NCI-H146 treated with DMSO at 0.1 percent for 48 hours (cell line): ENCODE measurements at regions not wholly inside any gene's neighbourhood (a gene's known extent, or its start where the extent isn't known, plus 50 kb on each side); places are given as distances from the start of the nearest gene placed in this dataset.

ENCODE experiments used
- DNase-seq: peaks from one replicate; lab custom pipeline; 2025; ENCODE audit not compliant: unreplicated experiment; lab: John Stamatoyannopoulos, UW

GRCh38 chr6:44674226-44675155 lies 287.0 kb downstream of the CDC5L start:
- DNase-seq, result no peak

DNA sequence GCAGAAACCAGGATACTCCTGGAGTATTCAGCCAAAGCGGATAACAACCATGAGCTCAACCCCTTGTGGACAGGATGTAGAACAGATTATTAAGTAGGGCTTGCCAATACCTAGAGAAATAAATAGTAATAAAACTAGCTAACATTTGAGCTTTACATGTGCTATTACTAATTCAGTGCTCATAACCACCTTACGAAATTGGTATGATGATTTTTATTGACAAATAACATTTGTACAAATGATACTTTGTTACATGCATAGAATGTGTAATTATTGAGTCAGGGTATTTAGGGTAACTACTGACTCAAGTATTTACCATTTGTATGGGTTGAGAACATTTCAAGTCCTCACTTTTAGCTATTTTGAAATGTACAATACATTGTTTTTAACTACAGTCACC lies 287.9 kb downstream of the CDC5L start:
- DNase-seq, result no peak

DNA sequence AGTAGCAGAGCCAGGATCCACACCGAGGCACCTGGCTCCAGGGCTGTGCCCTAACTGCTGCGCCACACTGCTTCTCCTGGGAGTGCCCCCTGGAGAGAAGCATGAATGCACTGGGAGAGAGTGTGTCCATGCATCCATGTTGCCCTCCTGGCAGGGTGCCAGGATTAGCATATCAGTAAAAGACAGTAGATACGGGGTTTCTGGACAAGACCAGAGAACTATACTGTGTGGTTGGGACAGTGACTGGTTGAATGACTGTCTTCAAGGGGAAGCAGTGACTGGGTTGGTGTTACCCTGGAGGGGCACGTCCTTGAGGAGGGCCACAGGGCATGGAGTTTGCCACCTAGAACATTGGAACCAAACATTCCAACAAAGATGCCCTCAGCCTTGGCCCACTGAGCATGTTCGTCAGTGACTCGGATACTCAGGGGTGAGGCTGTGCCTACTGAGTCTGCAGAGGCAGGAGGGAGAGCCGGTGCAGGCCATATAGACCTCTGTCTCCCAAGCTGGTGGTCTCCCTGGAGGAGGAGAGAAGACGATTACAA lies 288.8 kb downstream of the CDC5L start:
- no peak for DNase-seq

DNA sequence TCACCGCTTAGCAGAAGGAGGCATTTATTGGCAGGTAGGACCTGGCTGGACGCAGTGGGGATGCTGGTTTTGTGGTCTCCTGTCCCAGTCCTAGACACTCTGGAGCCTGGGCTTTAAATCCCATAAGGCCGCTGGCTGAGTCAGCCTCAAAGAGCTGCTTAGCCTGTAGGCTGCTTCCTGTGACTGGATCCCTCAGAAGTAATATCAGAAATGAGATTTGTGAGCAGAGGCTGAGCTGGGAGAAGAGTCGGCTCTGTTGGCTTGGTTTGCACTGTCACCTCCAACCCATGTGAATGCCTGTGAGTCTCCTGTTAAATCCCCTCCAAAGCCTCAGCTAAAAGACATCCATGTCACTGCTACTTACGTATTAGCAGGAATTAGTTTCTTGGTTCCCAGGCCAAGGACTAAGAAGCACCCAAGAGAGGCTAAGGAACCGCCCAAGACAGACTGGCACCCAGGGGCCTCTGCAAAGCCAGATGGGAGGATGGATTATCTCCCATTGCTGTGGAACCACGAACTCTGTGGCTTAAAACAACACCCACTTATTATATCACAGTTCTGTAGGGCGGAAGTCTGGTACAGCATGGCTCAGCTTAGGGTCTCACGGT lies 289.4 kb downstream of the CDC5L start:
- DNase-seq, result no peak

- DNase-seq, result no peak
Measured at GRCh38 chr6:44678252-44678935, 290.9 kb downstream of the CDC5L start.

GRCh38 chr6:44679438-44680201 lies 292.1 kb downstream of the CDC5L start:
- no peak for DNase-seq

- DNase-seq, result no peak
Measured at GRCh38 chr6:44680202-44680720, 292.8 kb downstream of the CDC5L start.

- no peak for DNase-seq
Measured at GRCh38 chr6:44681761-44682160, 294.3 kb downstream of the CDC5L start.

GRCh38 chr6:44682280-44682679 lies 294.8 kb downstream of the CDC5L start:
- no peak for DNase-seq

- no peak for DNase-seq
Measured at GRCh38 chr6:44682987-44683779, 295.7 kb downstream of the CDC5L start.

- no peak for DNase-seq
Measured at GRCh38 chr6:44685213-44685612, 297.7 kb downstream of the CDC5L start.

DNA sequence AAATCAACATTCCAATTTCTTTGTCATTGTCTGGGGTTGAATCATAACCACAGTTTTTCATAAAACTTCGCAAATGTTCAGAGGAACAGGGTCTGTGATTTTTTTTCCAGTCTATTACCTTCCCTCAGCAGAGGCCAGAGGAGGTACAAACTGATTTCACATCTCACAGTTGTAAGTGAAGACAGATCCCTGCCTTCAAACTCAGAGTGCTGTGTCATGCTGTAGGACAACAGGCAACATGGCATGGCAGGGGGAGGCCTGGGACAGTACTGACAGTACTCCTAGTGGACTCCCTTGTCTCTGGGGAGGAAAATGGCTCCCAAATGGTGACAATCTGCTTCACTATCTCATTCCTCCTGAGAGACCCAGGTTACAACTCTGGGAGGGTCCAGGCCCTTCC lies 308.6 kb downstream of the CDC5L start:
- DNase-seq, result no peak

GRCh38 chr6:44696686-44697085 lies 309.2 kb downstream of the CDC5L start:
- no peak for DNase-seq

- no peak for DNase-seq
Measured at GRCh38 chr6:44697327-44697726, 309.8 kb downstream of the CDC5L start.

DNA sequence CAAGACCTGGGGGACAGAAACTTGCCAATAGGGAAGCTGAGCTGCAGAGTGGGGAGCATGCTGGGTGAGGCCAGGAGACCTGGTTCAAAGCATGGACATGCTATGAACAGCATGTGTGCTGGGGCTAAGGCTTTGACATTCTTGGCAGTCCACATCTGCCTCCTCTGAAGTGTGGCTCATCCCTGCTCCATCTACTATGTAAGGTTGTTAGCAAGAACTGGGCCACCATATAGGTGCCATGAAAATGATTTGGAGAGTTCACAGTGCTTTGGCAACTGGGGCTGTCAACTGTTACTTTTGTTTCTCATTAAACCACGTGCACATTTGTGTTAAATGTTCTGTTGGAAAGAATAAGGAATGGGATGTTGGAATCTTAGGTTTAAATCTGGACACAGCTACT lies 311.1 kb downstream of the CDC5L start:
- DNase-seq, result no peak

GRCh38 chr6:44699082-44699481 lies 311.6 kb downstream of the CDC5L start:
- DNase-seq, result no peak

- no peak for DNase-seq
Measured at GRCh38 chr6:44699851-44700250, 312.3 kb downstream of the CDC5L start.

- DNase-seq, result no peak
Measured at GRCh38 chr6:44700422-44700821, 312.9 kb downstream of the CDC5L start.

GRCh38 chr6:44701038-44701636 lies 313.6 kb downstream of the CDC5L start:
- no peak for DNase-seq
